NB4 (cell line): ENCODE measurements at regions not wholly inside any gene's neighbourhood (a gene's known extent, or its start where the extent isn't known, plus 50 kb on each side); places are given as distances from the start of the nearest gene placed in this dataset.

ENCODE experiments used
- MYC ChIP-seq: IDR thresholded peaks from 2 replicates; pipeline ENCODE4 v1.6.1; 2011; ENCODE audit warnings: low read depth, low read length
- POLR2A ChIP-seq: IDR thresholded peaks from 2 replicates; pipeline ENCODE4 v1.6.1; 2011; ENCODE audit warnings: mild to moderate bottlenecking; ENCODE audit not compliant: insufficient read length; ENCODE audit errors: extremely low read depth
- TF ChIP-seq, protein P1 (sequence below): IDR thresholded peaks from one replicate; pipeline ENCODE4 v1.5.1; 2012; ENCODE audit warnings: low read depth, low read length
- TF ChIP-seq, protein P2 (sequence below): IDR thresholded peaks from 2 replicates; pipeline ENCODE4 v1.6.1; 2011; ENCODE audit warnings: low read depth, low read length

DNA sequence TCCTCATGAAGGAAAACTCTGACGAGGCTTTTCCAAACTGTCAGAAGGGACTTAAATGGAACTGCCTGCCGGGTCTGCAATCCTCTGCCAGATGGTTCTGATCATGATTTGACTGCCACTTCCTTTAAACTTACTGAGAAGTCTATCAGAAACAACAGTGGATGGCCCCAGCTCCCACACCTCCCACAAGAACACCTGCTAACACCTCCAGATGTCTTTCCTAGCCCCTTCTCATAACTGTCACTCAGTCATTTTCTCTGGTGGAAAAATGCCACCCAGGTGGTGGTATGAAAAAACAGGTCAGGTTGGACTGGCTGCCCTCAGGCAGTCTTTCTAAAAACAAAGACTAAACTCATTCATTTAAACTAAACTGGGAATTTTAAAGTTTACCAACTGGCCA is 66.7 kb upstream of the ABCD3 start:
- TF ChIP-seq, protein P1, sequence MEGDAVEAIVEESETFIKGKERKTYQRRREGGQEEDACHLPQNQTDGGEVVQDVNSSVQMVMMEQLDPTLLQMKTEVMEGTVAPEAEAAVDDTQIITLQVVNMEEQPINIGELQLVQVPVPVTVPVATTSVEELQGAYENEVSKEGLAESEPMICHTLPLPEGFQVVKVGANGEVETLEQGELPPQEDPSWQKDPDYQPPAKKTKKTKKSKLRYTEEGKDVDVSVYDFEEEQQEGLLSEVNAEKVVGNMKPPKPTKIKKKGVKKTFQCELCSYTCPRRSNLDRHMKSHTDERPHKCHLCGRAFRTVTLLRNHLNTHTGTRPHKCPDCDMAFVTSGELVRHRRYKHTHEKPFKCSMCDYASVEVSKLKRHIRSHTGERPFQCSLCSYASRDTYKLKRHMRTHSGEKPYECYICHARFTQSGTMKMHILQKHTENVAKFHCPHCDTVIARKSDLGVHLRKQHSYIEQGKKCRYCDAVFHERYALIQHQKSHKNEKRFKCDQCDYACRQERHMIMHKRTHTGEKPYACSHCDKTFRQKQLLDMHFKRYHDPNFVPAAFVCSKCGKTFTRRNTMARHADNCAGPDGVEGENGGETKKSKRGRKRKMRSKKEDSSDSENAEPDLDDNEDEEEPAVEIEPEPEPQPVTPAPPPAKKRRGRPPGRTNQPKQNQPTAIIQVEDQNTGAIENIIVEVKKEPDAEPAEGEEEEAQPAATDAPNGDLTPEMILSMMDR, result no peak
- TF ChIP-seq POLR2A, result no peak
- TF ChIP-seq MYC, result no peak
- TF ChIP-seq, protein P2, sequence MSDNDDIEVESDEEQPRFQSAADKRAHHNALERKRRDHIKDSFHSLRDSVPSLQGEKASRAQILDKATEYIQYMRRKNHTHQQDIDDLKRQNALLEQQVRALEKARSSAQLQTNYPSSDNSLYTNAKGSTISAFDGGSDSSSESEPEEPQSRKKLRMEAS, result no peak
